SK-N-SH treated with all-trans-retinoic acid at 6 μM for 48 hours (cell line): ENCODE measurements at regions not wholly inside any gene's neighbourhood (a gene's known extent, or its start where the extent isn't known, plus 50 kb on each side); places are given as distances from the start of the nearest gene placed in this dataset.

Experiments used
- ATAC-seq: fragments of 200-7000 bp; cut with Tn5 transposase; 3 replicates; pipeline ENCODE4 v1.9.1; 2020; ENCODE audit warnings: mild to moderate bottlenecking, moderate library complexity
- ARNTL ChIP-seq: fragments of 450-650 bp; formaldehyde crosslinking; IDR thresholded peaks from 2 replicates; pipeline ENCODE4 v1.5.0; 2020; ENCODE audit warnings: low read depth, mild to moderate bottlenecking, moderate library complexity, borderline replicate concordance
- BACH2 ChIP-seq: fragments of 250-450 bp; sonication (Bioruptor Pico); IDR thresholded peaks from 2 replicates; pipeline ENCODE4 v1.9.0; 2021; ENCODE audit warnings: mild to moderate bottlenecking, borderline replicate concordance
- CSDC2 ChIP-seq: fragments of 250-450 bp; sonication (Bioruptor Pico); IDR thresholded peaks from 2 replicates; pipeline ENCODE4 v1.5.0; 2020; ENCODE audit warnings: mild to moderate bottlenecking, moderate library complexity
- ESRRG ChIP-seq: fragments of 250-450 bp; sonication (Bioruptor Pico); IDR thresholded peaks from 2 replicates; pipeline ENCODE4 v1.6.1; 2021; ENCODE audit warnings: mild to moderate bottlenecking
- ISL1 ChIP-seq: fragments of 250-450 bp; sonication (Bioruptor Pico); IDR thresholded peaks from 2 replicates; pipeline ENCODE4 v2.1.2; 2022; ENCODE audit warnings: mild to moderate bottlenecking, moderate library complexity
- OSR1 ChIP-seq: fragments of 250-450 bp; sonication (Bioruptor Pico); IDR thresholded peaks from 2 replicates; pipeline ENCODE4 v1.8.0; 2022; ENCODE audit warnings: moderate library complexity, mild to moderate bottlenecking, inconsistent platforms
- PATZ1 ChIP-seq: fragments of 250-450 bp; sonication (Bioruptor Pico); IDR thresholded peaks from 2 replicates; pipeline ENCODE4 v1.8.0; 2020; ENCODE audit warnings: mild to moderate bottlenecking, moderate library complexity, borderline replicate concordance
- POU6F1 ChIP-seq: fragments of 250-450 bp; sonication (Bioruptor Pico); IDR thresholded peaks from 2 replicates; pipeline ENCODE4 v1.8.0; 2021; ENCODE audit warnings: low read depth, mild to moderate bottlenecking, moderate library complexity, borderline replicate concordance
- RARB ChIP-seq: fragments of 250-450 bp; sonication (Bioruptor Pico); IDR thresholded peaks from 2 replicates; pipeline ENCODE4 v1.8.0; 2021; ENCODE audit warnings: mild to moderate bottlenecking, moderate library complexity
- SNAI2 ChIP-seq: fragments of 250-450 bp; sonication (Bioruptor Pico); IDR thresholded peaks from 2 replicates; pipeline ENCODE4 v1.5.0; 2020; ENCODE audit warnings: mild to moderate bottlenecking, moderate library complexity
- TCF4 ChIP-seq: fragments of 250-450 bp; sonication (Bioruptor Pico); IDR thresholded peaks from 2 replicates; pipeline ENCODE4 v1.8.0; 2021; ENCODE audit warnings: mild to moderate bottlenecking, moderate library complexity, borderline replicate concordance
- ZC3H10 ChIP-seq: fragments of 250-450 bp; sonication (Bioruptor Pico); IDR thresholded peaks from 2 replicates; pipeline ENCODE4 v1.5.1; 2021; ENCODE audit warnings: mild to moderate bottlenecking, moderate library complexity
- ZFP3 ChIP-seq: fragments of 250-450 bp; sonication (Bioruptor Pico); IDR thresholded peaks from 2 replicates; pipeline ENCODE4 v1.5.0; 2020; ENCODE audit warnings: mild to moderate bottlenecking, moderate library complexity
- ZFP30 ChIP-seq: fragments of 450-650 bp; formaldehyde crosslinking; IDR thresholded peaks from 2 replicates; pipeline ENCODE4 v1.5.0; 2022; ENCODE audit warnings: mild to moderate bottlenecking, moderate library complexity
- ZNF565 ChIP-seq: fragments of 450-650 bp; formaldehyde crosslinking; conservative IDR thresholded peaks from 2 replicates; pipeline ENCODE4 v1.5.0; 2020; ENCODE audit warnings: low read depth, mild to moderate bottlenecking, moderate library complexity
- ZNF70 ChIP-seq: fragments of 450-650 bp; formaldehyde crosslinking; IDR thresholded peaks from 2 replicates; pipeline ENCODE4 v1.5.0; 2020; ENCODE audit warnings: mild to moderate bottlenecking, moderate library complexity
- ZNF8 ChIP-seq: fragments of 450-650 bp; formaldehyde crosslinking; IDR thresholded peaks from 2 replicates; pipeline ENCODE4 v1.5.0; 2020; ENCODE audit warnings: mild to moderate bottlenecking, moderate library complexity
- TF ChIP-seq, protein P1 (sequence below): fragments of 250-450 bp; sonication (Bioruptor Pico); IDR thresholded peaks from 2 replicates; pipeline ENCODE4 v1.5.1; 2021; ENCODE audit warnings: mild to moderate bottlenecking, moderate library complexity
- TF ChIP-seq, protein P2 (sequence below): fragments of 250-450 bp; sonication (Bioruptor Pico); IDR thresholded peaks from 2 replicates; pipeline ENCODE4 v1.5.0; 2020; ENCODE audit warnings: mild to moderate bottlenecking, moderate library complexity

- TF ChIP-seq BACH2 (CRISPR knock-in tag), result no peak
- TF ChIP-seq ESRRG, result no peak
- TF ChIP-seq, all 23 proteins: peak for 0
- ATAC-seq, result 0 out of 3 replicates have a peak, but pooled peaks have one; percentile 40
Observed at GRCh38 chr4:188417181-188417580, 277.9 kb downstream of the TRIML1 start.

GRCh38 chr4:188423039-188423438, 283.8 kb downstream of the TRIML1 start:
- ATAC-seq, result peak; percentile 44

DNA sequence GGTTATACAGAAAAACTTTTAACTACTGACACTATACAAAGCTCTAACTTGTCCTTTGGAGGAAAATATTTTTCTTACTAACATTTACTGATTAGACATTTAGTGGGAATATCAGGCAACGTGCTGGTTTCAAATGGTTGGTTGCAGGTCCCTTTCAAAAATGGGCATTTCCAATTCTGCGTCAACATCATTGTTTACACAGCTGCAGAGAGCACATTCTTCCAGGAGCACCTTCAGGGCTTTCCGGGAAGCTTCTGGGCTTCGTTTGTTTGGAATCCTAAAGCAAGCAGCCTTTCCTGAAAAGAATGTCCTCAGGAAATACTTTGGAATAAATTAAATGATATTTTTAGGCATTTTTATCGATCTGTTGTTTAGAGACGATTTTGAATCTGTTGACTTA, 289.7 kb downstream of the TRIML1 start:
- ATAC-seq, result no peak
- TF ChIP-seq ARNTL, result no peak

More at GRCh38 chr4:188423039-188423438, 283.8 kb downstream of the TRIML1 start:
- no peak for TF ChIP-seq ZNF565 (CRISPR knock-in tag)
- TF ChIP-seq ZFP30 (CRISPR knock-in tag), result no peak
- TF ChIP-seq CSDC2 (CRISPR knock-in tag), result no peak
- TF ChIP-seq ZC3H10, result no peak
- TF ChIP-seq ISL1 (CRISPR knock-in tag), result no peak
- TF ChIP-seq OSR1, result no peak
- TF ChIP-seq ARNTL, result no peak
- no peak for TF ChIP-seq ZNF70 (CRISPR knock-in tag)
- TF ChIP-seq ZFP3 (CRISPR knock-in tag), result no peak
- TF ChIP-seq, all 23 proteins: peak for 0

GRCh38 chr4:188429965-188430364, 290.7 kb downstream of the TRIML1 start:
- ATAC-seq, result no peak
- TF ChIP-seq ZFP3 (CRISPR knock-in tag), result no peak
- no peak for TF ChIP-seq CSDC2 (CRISPR knock-in tag)
- TF ChIP-seq, protein P1, sequence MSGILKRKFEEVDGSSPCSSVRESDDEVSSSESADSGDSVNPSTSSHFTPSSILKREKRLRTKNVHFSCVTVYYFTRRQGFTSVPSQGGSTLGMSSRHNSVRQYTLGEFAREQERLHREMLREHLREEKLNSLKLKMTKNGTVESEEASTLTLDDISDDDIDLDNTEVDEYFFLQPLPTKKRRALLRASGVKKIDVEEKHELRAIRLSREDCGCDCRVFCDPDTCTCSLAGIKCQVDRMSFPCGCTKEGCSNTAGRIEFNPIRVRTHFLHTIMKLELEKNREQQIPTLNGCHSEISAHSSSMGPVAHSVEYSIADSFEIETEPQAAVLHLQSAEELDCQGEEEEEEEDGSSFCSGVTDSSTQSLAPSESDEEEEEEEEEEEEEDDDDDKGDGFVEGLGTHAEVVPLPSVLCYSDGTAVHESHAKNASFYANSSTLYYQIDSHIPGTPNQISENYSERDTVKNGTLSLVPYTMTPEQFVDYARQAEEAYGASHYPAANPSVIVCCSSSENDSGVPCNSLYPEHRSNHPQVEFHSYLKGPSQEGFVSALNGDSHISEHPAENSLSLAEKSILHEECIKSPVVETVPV (CRISPR knock-in tag), result no peak
- TF ChIP-seq OSR1, result no peak
- no peak for TF ChIP-seq ZNF70 (CRISPR knock-in tag)
- no peak for TF ChIP-seq TCF4 (CRISPR knock-in tag)
- TF ChIP-seq RARB (CRISPR knock-in tag), result no peak
- TF ChIP-seq POU6F1 (CRISPR knock-in tag), result no peak
- TF ChIP-seq ZNF8 (CRISPR knock-in tag), result no peak
- no peak for TF ChIP-seq ZC3H10
- TF ChIP-seq SNAI2, result no peak
- TF ChIP-seq, protein P2, sequence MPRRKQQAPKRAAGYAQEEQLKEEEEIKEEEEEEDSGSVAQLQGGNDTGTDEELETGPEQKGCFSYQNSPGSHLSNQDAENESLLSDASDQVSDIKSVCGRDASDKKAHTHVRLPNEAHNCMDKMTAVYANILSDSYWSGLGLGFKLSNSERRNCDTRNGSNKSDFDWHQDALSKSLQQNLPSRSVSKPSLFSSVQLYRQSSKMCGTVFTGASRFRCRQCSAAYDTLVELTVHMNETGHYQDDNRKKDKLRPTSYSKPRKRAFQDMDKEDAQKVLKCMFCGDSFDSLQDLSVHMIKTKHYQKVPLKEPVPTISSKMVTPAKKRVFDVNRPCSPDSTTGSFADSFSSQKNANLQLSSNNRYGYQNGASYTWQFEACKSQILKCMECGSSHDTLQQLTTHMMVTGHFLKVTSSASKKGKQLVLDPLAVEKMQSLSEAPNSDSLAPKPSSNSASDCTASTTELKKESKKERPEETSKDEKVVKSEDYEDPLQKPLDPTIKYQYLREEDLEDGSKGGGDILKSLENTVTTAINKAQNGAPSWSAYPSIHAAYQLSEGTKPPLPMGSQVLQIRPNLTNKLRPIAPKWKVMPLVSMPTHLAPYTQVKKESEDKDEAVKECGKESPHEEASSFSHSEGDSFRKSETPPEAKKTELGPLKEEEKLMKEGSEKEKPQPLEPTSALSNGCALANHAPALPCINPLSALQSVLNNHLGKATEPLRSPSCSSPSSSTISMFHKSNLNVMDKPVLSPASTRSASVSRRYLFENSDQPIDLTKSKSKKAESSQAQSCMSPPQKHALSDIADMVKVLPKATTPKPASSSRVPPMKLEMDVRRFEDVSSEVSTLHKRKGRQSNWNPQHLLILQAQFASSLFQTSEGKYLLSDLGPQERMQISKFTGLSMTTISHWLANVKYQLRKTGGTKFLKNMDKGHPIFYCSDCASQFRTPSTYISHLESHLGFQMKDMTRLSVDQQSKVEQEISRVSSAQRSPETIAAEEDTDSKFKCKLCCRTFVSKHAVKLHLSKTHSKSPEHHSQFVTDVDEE (CRISPR knock-in tag), result no peak
- TF ChIP-seq PATZ1, result no peak

DNA sequence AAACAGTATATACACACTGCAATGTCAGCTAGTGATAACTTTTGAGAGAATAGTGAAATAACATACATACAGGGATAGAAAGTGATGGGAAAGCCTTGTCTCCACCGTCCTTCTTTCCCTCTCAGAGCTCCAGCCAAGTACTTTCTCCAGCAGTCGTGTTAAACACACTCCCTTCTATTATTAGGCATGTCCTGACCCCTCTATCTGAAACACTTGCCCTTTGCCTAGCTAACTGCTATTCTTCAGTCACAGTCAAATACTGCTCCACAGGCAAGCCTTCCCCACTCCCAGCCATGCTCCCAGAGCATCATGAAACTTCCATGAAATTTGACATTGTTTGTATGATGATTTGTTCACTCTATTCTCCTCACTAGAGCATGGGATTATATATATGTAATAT, 291.1 kb downstream of the TRIML1 start:
- no peak for ATAC-seq
- TF ChIP-seq ZNF565 (CRISPR knock-in tag) (no peak), ZNF70 (CRISPR knock-in tag) (no peak), ISL1 (CRISPR knock-in tag) (no peak), POU6F1 (CRISPR knock-in tag) (no peak), ARNTL (no peak), PATZ1 (no peak), ESRRG (no peak), ZC3H10 (no peak), ZFP30 (CRISPR knock-in tag) (no peak)
